Femur (tissue), 1 donor: ENCODE measurements at regions not wholly inside any gene's neighbourhood (a gene's known extent, or its start where the extent isn't known, plus 50 kb on each side); places are given as distances from the start of the nearest gene placed in this dataset.

Experiments used
- DNase-seq: peaks from one replicate; pipeline ENCODE4 v3.0.0-alpha.2; 2017

DNA sequence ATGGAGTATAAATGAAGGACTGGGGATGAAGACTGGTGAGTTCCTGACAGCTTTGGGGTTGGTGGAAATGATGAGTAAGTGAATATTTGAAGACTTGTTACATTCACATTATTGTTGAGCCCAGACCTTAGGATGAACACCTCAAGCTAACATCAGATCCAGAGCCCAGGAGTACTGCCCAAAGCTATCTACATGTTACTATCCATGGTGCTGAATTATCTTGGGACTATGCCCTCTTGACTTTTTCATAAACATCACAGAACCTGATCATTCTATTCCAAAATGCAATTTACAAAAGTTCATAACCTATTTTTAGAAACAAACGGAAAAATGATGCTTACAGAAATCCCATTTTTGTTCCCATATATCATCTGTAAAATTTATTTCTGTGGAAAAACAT lies 613.3 kb downstream of the TUSC7 start:
- no peak for DNase-seq

DNA sequence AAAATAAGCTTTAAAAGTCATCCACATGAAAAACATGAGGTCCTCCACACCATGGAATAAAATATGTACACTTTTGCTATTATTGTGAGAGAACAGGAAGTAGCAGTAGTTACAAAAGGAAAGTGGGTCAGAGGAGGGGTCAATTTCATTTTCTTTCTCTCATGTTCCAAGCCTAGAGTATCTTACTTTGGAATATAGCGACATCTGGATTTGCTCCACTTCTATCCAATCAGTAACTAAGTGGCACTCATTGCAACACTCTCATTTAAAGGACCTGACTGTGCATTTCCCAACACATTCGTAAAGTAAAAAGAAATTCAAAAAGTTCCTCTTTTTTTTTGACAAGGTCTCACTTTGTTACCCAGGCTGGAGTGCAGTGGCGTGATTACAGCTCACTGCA lies 637.3 kb downstream of the TUSC7 start:
- DNase-seq: no peak

DNA sequence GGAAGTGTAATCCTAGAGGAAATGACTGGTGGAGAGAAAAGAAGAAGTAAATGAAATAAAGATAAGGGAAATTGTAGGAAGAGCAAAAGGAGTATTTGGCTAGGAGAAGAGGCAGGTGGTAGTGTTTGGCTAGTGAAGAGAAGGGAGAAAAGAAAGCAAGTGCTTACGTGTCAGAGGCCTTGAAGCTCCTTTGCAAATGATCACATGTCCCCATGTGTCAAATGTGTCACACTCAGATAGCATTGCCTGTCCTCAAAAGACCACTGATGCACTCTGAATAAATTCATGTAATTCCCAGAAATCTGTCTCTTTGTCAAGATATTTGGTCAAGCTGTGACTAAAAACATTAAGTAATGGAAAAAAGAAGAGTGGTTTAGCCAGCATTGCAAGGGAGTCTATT lies 639.3 kb downstream of the TUSC7 start:
- no peak for DNase-seq

DNA sequence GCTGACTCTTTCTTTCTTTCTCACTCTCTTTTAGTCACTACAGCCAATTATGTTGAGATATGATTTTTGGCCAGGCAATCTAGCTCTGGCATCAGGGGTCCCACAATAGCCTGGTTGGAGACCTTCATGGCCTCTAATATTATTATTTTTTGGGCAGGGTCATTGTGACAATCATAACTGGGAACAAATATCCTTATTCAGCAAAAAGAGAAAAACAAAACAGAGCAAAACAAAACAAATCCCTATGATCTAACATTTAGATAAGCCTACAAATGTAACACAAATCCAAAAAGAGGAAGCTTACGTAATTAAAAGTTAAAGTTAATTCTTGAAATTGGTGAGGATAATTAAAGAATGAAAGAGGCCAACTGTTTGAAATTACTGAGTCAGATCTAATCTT lies 640.0 kb downstream of the TUSC7 start:
- DNase-seq: no peak

DNA sequence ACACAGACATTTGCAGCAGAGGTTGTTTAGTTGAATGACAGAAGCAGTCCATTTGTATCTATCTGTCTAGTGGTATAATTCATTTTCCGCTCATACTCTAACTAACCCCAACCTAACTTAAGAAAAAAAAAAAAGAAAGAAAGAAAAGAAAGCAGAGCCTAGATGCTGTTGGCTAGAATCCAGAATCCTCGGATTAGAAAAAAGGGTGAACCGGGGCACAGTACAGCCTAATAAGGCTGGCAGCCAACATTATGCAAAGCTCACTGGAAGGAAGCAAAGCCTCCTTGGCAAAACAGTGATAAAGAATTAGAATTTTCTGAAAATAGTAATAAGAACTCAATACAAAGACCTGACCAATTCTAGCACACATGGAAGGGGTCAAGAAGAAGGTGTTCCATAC lies 640.8 kb downstream of the TUSC7 start:
- no peak for DNase-seq

DNA sequence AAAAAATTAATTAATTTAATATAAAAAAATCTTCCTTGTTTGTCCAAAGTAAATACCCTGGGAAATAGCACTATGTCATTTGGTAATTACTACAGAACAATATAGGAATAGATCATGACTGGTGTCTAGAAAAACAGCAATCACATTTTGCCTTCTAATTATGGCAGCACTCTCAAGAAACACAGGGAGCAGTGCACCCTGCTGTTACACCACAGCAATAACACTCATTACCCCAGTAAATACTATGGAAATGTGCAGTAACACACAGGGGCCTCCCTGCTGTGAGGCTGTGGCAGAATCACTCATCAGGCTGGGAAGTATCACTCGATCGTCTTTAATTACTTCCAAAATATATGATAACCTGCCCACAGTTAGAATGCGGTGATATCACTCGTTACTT lies 646.0 kb downstream of the TUSC7 start:
- no peak for DNase-seq

DNA sequence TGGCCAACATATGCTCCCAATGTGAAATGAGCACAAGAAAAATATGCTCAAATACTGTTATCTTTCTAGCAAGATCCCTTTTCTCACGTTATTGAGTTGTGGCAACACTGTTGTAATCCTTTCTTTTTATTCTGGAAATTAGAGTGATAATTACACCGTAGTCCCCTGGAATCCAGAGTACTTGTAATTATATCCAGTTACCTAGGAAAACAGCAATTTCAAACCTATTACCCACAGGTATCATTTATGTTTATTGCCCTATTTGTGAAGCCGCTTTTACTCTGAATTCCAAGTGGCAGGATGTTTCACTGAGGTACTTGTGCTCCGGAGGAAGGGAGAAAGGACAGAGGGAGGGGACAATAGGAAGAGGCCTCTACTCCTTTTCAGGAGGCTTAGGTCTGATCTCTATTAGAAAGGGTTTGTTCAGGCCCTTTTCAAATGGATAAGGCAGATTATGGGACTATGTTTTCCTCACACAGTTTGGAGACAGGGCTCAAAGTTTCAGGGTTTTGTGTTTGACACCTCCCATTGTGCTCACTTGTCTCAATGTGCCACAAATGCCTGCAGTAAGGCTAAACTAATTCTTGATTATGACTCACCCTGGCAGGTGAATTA lies 646.6 kb downstream of the TUSC7 start:
- no peak for DNase-seq

DNA sequence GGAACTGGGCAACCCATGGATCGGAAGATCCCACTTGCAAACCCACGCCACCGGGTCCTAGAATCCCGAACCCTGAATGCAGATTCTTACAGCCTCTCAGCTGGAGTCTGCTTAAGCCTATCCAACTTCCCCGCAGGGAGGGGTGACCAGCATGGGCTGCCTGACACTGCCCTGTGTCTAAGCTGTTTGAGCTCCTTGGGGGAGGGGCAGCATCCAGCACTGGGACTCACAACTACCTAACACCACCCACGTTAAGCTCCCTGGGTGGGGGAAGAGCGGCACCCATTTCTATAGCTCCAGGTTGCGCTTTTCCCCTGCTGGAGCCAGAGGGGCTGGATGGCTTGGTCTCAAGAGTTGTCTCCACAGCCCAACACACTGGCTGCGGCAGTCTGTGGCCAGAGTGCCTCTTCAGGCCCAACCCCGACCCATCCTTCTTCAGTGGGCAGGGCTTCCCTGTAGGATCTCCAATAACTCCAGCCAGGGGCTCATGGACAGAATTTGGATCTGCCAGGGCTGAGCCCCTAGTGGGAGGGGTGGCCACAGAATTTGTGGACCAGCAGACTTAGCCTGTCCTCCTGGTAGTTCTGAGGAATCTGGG lies 649.2 kb downstream of the TUSC7 start:
- no peak for DNase-seq

DNA sequence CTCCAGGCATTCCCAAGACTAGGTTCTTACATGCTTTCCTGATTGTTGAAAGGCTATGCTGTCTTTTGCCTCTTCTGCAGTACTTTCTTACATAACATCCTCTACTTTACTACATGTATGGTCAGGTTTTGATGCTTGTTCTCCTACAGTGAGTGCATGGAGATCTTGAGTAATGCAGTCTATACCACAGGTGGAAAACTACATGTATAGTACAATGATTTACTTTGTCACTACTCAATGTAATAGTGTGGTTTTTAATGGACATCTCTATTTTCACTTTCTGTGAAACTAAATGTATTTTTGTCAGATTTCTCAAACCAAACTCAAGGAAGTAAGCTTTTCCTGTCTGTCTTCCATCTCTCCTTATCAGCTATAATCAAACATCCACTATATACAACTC lies 657.0 kb downstream of the TUSC7 start:
- DNase-seq: no peak

DNA sequence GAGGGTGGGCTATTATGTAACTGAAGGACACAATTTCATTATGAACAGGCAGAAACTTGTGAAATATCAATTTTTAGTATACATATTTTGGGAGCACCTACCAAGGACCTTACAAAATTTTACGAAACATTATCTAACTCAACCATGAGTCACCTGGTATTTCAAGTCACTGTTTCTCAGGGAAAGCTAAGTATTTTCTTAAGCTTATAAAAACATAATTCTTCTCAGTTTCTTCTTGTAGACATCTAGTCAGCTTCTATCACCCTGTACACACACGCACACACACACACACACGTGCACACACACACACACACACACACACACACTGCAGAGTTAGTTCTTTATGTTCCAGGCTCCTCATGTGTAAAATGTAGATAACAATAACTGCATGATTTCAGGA lies 658.3 kb downstream of the TUSC7 start:
- no peak for DNase-seq

DNA sequence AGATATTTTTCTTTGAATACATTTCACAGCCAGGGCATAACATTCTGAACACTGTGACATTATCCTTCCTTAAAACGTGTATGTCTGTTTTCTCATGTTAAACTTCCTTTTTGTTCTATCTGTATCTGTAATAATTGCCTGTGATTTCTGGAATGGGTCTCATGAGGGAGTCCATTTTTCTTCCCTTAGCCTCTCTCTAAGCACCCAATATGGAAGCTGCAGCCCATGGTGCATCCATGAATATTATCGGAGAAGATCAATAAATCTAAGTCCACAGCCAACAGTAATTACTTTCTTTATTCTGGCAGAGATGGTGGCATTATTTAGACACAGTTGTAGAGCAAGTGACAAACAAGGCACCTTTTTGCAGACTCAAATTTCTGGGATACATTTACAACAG lies 671.1 kb downstream of the TUSC7 start:
- no peak for DNase-seq

DNA sequence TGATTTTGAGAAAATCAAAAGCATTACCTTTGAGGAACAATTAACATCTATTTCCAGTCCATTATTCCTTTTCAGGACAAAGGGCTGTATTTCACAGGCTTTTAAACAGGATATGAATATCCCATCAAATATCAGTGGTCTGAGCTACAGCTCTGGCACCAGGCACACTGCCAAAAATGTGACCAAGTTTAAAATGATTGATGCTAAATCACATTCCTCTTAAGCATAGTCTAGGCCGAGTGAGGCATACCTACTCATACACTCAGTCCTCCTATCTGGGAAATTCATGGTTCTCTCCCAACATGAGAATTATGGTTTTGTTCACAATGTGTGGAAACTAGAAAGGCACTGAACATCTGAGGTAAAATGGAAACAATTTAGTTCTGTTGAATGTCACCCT lies 683.5 kb downstream of the TUSC7 start:
- DNase-seq: no peak

DNA sequence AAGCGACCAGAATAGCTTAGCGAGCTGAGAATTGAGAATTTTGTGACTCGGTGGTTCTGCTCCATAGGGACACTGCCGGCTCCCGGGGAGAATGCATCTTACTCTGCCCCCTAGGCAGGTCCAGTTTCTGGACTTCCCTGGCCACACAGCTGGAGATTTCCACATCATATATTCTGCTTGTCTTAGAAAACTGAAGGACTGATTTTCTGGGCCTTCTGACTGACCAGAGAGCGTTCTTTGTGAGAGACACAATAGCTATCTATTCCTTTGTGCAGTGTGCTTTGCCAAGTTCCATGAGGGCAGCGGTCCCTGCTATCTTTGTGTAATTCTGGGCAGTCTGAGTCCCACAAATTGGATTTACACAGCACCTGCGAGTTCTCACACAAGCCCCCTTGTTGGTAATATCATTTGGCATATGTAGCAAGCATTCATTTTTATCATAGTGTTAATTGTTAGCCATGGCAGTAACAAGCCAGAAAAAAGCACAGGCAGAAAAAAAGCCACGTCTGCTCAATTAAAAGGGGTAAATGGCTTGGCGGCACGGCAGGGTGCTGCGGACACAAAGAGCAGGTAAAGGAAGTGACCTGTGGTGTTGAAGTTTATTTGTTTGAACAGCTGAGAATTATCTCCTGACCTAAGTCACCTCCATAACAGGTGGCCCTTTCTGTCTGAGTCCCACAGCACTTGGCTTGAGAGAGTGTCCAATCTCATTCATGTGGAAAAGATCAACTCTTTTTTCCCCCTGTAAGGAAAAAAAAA lies 688.7 kb downstream of the TUSC7 start:
- no peak for DNase-seq

DNA sequence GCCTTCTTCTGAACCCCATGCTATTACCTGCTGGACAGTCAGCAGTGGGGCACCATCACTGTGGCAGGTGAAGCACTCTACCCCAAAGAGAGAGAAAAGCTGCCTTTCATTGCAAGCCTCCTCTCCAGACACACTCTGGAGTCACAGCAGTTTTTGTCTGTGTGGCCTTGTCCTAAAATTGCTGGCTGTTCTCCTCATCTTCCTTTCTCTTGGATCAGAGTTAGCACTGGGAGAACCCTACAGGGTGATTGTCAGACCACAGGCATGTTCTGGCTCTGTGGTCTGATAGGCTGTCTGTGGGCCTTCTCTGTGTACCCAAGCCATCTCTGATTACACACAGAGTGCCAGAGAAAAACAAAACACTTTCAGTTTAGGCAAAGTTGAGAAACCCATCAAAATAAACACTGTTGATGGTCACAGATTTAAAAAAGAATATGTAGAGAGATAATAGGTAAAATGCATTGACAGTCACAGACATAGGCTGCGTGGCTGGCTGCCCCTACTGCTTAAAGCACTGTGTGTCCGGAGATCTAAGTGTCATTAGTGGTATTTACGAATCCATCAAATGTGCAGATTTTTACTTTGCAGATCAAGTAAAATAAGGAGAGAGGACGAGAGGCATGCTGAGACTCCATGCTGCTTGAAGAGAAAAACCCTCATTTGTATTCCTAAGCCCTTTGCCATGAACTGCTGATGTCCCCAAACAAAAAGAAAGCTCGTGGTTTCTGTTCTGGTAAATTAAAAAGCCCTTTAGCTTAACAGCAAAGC lies 689.9 kb downstream of the TUSC7 start:
- peak; percentile 20 for DNase-seq

DNA sequence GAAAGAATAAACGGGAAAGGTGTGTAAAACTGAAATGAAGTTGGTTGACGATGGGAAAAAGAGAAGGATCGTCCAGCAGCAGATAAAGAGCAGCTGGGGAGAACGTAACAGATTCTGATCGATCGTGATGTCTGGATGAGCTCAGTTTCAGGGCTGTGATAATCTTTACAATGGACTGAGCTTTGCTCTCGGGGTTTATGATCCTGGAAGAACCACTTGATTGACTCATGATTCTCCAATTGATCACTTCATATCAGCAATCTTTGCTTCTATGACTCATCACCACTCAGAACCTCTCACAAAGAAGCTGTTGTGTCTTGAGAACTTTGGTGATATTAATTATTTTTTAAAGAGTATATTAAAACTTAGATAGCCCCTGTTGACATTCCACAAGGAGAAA lies 690.7 kb downstream of the TUSC7 start:
- DNase-seq: no peak

DNA sequence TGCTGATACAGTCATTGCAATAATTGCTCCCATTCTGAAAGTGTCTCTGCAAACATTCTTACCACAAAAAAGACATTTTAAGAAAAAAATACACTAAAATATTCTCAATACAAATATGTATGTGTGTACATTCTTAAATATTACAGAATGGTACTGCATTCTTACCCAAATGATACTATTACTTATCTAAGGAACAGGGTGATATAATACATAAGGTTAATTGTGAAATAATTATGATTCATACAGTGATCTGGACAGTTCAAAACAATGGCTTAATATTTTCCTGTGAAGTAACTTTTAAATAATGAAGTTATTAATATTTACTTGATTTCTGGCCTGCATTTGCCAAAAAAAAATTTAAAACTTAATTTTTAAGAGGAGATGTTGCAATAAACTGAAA lies 694.6 kb downstream of the TUSC7 start:
- DNase-seq: no peak

DNA sequence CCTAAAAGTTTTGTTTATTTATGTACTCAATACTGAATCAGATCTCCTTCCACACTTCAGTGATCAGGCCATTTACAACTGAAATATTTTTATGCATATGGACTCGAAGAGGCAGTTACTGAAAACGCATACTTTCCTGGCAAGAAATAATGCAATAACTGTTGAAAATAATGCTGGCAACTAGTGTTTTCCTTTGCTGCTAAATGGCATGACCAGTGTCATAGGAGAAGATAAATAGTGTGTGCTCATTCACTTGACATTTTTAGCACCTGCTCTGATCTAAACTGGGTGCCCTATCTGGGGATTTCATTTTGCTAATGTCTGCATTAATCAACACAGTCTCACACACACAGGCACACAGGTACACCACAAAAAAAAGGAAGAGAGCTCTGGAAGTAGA lies 695.2 kb downstream of the TUSC7 start:
- no peak for DNase-seq

DNA sequence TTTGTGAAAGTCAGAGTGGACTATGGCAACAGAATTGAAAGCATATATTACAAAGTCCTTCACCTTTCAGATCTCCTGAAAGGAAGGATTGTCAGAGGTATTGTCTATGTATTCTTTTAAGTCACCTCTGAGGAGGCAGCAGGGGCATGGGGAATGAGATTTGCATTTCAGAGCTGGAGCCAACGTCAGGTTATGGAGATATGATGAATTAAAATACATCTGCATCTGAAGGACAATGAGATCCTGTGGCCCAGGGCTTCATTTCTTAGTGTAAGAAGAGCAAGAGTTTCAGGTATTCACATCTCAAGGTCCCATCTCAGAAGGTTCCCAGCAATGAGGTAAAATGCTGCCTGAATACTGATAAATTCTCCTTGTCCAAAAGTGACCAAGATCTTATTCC lies 695.8 kb downstream of the TUSC7 start:
- DNase-seq: no peak

DNA sequence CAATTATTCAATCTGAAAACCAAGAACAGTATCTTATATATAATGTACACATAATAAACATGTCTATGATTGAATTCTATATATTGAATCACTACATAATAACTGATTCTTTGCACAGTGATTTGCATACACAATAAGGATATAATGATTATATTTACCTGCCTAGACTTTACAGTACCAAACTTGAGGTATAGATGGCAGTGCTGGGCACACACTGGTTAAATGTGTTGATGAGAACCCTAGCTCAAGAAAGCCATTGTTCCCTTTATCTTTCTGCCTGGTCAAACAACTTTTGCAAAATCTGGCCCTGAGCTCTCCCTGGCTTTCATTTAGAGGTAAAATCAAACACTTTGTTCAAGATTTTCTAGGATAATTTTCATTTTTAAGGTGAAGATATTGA lies 697.7 kb downstream of the TUSC7 start:
- DNase-seq: no peak

DNA sequence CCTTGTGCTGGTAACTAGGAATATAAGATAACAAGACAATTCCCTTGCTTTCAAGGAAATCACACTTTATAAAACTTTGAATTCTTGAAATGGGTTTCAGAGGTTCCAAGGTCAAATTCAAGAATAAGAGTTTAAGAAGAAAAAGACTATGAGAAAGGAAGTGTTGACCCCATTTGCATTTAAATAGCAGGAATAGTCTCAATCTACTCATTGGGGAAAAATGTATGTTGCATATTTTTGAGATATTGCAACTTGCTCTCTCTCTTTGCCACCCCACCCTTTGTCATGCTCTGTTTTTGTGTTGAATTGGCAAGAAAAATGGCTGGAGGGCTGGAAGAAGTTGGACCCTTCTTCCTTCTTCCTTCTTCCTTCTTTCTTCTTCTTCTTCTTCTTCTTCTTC lies 699.2 kb downstream of the TUSC7 start:
- DNase-seq: no peak

DNA sequence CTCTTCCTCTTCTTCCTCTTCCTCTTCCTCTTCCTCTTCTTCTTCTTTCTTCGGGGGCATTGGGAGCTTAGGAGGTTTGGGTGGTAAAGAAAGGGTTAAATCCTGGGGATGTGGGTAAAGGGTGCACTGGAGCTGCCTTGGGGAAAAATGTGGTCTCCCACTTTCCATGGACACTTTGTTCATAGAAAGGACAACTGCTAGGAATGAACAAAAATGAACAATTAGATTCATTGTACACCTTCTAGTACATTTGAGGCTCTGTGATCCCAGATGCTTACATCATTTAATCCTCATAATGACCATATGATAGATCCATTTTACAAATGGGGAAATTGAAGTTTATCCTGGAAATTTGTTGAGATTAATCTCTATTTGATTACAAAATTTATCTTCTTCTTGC lies 699.7 kb downstream of the TUSC7 start:
- no peak for DNase-seq

DNA sequence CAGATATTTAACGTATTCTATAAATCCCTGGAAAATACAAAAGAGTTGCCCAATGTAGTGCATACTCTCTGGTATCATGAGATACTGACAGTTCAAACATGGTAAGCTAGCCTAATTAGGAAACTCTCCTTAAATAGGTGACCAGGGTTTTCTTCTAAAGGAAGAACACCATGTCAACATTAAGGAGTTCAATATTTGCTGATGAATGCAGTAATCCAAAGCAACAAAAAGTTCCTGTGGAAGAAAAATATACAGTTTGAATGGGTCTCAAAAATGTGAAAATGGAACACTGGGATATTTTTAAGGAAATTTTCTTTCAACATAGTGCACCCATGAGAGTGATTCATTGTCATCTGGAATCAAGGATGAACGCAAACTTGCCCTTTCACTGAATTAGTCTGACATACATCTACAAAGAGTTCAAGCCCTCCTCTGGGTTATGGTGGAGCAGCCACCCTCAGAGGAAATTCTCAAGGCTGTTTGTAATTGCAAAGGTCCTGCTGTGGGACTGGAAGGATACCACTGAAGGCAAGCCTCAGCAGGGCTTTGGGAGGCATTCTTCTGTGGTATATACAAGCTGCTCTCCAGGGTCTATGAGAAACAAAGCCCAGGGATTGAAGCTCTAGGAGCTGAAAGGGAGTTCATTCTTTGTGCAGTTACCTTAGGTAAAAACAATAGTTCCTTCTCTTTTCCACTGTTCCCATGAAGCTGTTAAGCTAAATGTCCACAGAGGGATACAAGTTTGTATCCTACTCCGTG lies 700.3 kb downstream of the TUSC7 start:
- DNase-seq: no peak

DNA sequence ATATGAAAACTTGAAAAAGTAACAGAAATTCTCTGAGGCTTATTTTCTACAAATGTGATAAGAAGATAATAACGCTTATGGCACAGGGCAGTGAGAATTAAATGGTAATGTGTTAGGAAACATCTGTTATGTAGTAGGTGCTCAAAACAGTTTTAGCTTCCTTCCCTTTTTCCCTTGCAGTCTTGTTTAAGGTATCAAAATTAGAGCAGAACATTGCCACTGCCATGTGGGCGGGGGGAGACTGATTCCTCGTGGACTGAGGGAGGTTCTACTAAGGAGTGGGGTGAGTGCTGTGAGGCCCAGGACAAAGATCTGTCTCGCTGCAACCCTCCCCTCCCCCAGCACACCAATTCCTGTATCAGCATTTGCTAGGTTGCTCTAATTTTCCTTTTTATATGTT lies 702.4 kb downstream of the TUSC7 start:
- peak; percentile 18 for DNase-seq
